ENCODE measurements at regions not wholly inside any gene's neighbourhood (a gene's known extent, or its start where the extent isn't known, plus 50 kb on each side); places are given as distances from the start of the nearest gene placed in this dataset.

- Histone ChIP-seq H3K36me3 (no peaks in the 10 kb centered on the region), H3K4me1 (no peaks in the 10 kb centered on the region), H3K27ac (no peak overlapping the region), H3K4me3 (no peak overlapping the region), H3K27me3 (no peaks in the 10 kb centered on the region), H3K9me3 (no peaks in the 10 kb centered on the region)
- no peak for TF ChIP-seq CTCF (IDR thresholded peaks at IDR 0.05)
- DNase-seq (ENCODE audit: low spot score in 2 of 2), result no peak
- intact Hi-C loops (cut with DNase I; ENCODE audit: low total_unique reads), result no loop called here
These were observed 100.9 kb upstream of the KLF7 start for GRCh38 chr2:207266648-207267047.

GRCh38 chr2:207269038-207269437 lies 103.3 kb upstream of the KLF7 start:
- H3K27me3 ChIP-seq, result no peaks in the 10 kb centered on the region
- H3K9me3 ChIP-seq, result no peaks in the 10 kb centered on the region
- TF ChIP-seq CTCF (IDR thresholded peaks at IDR 0.05) (no peak), POLR2AphosphoS5 (IDR thresholded peaks at IDR 0.05) (no peak), POLR2A (IDR thresholded peaks at IDR 0.05) (no peak)
- intact Hi-C loops (cut with DNase I; ENCODE audit: low total_unique reads), result no loop called here
- H3K36me3 ChIP-seq, result no peaks in the 10 kb centered on the region
- H3K4me3 ChIP-seq, result no peak overlapping the region
- no peak overlapping the region for H3K27ac ChIP-seq
- H3K4me1 ChIP-seq, result no peaks in the 10 kb centered on the region
- no peak for DNase-seq (ENCODE audit: low spot score in 2 of 2)

- no peaks in the 10 kb centered on the region for H3K27me3 ChIP-seq
- H3K9me3 ChIP-seq, result no peaks in the 10 kb centered on the region
- H3K36me3 ChIP-seq, result no peaks in the 10 kb centered on the region
- no peak for DNase-seq (ENCODE audit: low spot score in 2 of 2)
- H3K4me3 ChIP-seq, result no peak overlapping the region
- H3K27ac ChIP-seq, result peak overlapping the region in 1 of 2 donors; percentile 43
- intact Hi-C loops (cut with DNase I; ENCODE audit: low total_unique reads), result no loop called here
- no peaks in the 10 kb centered on the region for H3K4me1 ChIP-seq
- TF ChIP-seq POLR2A (IDR thresholded peaks at IDR 0.05) (no peak), CTCF (IDR thresholded peaks at IDR 0.05) (no peak), POLR2AphosphoS5 (IDR thresholded peaks at IDR 0.05) (no peak)
These were observed 108.9 kb upstream of the KLF7 start for GRCh38 chr2:207274530-207275189.

- intact Hi-C loops (cut with DNase I; ENCODE audit: low total_unique reads), result no loop called here
- H3K36me3 ChIP-seq, result no peaks in the 10 kb centered on the region
- TF ChIP-seq POLR2A (IDR thresholded peaks at IDR 0.05) (no peak), POLR2AphosphoS5 (IDR thresholded peaks at IDR 0.05) (no peak), CTCF (IDR thresholded peaks at IDR 0.05) (no peak)
- H3K27ac ChIP-seq, result no peak overlapping the region
- H3K27me3 ChIP-seq, result no peaks in the 10 kb centered on the region
- DNase-seq (ENCODE audit: low spot score in 2 of 2), result no peak
- no peak overlapping the region for H3K4me3 ChIP-seq
- H3K4me1 ChIP-seq, result no peaks in the 10 kb centered on the region
- H3K9me3 ChIP-seq, result no peaks in the 10 kb centered on the region
These were observed 110.0 kb upstream of the KLF7 start for GRCh38 chr2:207275779-207276178.

- no peak overlapping the region for H3K27ac ChIP-seq
- DNase-seq (ENCODE audit: low spot score in 2 of 2), result no peak
These were observed 110.5 kb upstream of the KLF7 start for GRCh38 chr2:207276248-207276647.

More at GRCh38 chr2:207276248-207276647, 110.5 kb upstream of the KLF7 start:
- H3K4me1 ChIP-seq, result no peaks in the 10 kb centered on the region
- H3K4me3 ChIP-seq, result no peak overlapping the region
- no peak for TF ChIP-seq POLR2AphosphoS5 (IDR thresholded peaks at IDR 0.05)
- TF ChIP-seq CTCF (IDR thresholded peaks at IDR 0.05), result no peak
- no peak for TF ChIP-seq POLR2A (IDR thresholded peaks at IDR 0.05)
- no peaks in the 10 kb centered on the region for H3K9me3 ChIP-seq
- intact Hi-C loops (cut with DNase I; ENCODE audit: low total_unique reads), result no loop called here
- H3K27me3 ChIP-seq, result no peaks in the 10 kb centered on the region
- H3K36me3 ChIP-seq, result no peaks in the 10 kb centered on the region

Data from breast epithelium (tissue), 4 donors.